GM12864 (cell line): ENCODE measurements at regions not wholly inside any gene's neighbourhood (a gene's known extent, or its start where the extent isn't known, plus 50 kb on each side); places are given as distances from the start of the nearest gene placed in this dataset.

Experiments
- DNase-seq: peaks from one replicate; pipeline ENCODE4 v3.0.0-alpha.2; 2011; ENCODE audit warnings: low read depth
- H3K4me3 ChIP-seq: 2 replicates; pipeline ENCODE4 v1.5.1; 2011; ENCODE audit warnings: mild to moderate bottlenecking, low read depth, low read length, control low read depth
- CTCF ChIP-seq: IDR thresholded peaks from 2 replicates; pipeline ENCODE4 v1.5.1; 2011; ENCODE audit warnings: low read depth, mild to moderate bottlenecking, moderate library complexity, low read length, control low read depth, inconsistent platforms; ENCODE audit errors: missing control alignments

- no peak overlapping the region for H3K4me3 ChIP-seq
- TF ChIP-seq CTCF = no peak
- no peak for DNase-seq
Measured at GRCh38 chr11:116162086-116162885, 610.5 kb downstream of the BUD13 start.

GRCh38 chr11:116148645-116149044 lies 624.1 kb downstream of the BUD13 start:
- H3K4me3 ChIP-seq = no peak overlapping the region
- no peak for TF ChIP-seq CTCF
- no peak for DNase-seq

GRCh38 chr11:116148056-116148455 lies 624.7 kb downstream of the BUD13 start:
- TF ChIP-seq CTCF = no peak
- no peak overlapping the region for H3K4me3 ChIP-seq
- DNase-seq = no peak

GRCh38 chr11:116145187-116145865 lies 627.5 kb downstream of the BUD13 start:
- no peak overlapping the region for H3K4me3 ChIP-seq
- TF ChIP-seq CTCF = peak; percentile 12
- DNase-seq = no peak

GRCh38 chr11:116144387-116144958 lies 628.3 kb downstream of the BUD13 start:
- H3K4me3 ChIP-seq = no peak overlapping the region
- DNase-seq = no peak
- TF ChIP-seq CTCF = no peak

GRCh38 chr11:116138280-116138679 lies 634.1 kb upstream of the CADM1 start:
- no peak for TF ChIP-seq CTCF
- no peak for DNase-seq
- no peak overlapping the region for H3K4me3 ChIP-seq
